Testis (tissue), 2 donors: ENCODE measurements at regions not wholly inside any gene's neighbourhood (a gene's known extent, or its start where the extent isn't known, plus 50 kb on each side); places are given as distances from the start of the nearest gene placed in this dataset.

ENCODE experiments used
- CTCF ChIP-seq, 3 experiments: fragments of 450-650 bp in 2 of 3; fragments of 200-600 bp in 1 of 3; sonication (generic) in 1 of 3; IDR thresholded peaks; one replicate each; pipeline ENCODE4 v1.5.1; 2016 to 2019; ENCODE audit warnings: antibody characterized with exemption in 3 of 3, mild to moderate bottlenecking in 2 of 3, moderate library complexity in 1 of 3
- POLR2A ChIP-seq: fragments of 450-650 bp; IDR thresholded peaks from one replicate; pipeline ENCODE4 v1.6.1; 2017; ENCODE audit warnings: antibody characterized with exemption, mild to moderate bottlenecking, moderate library complexity

- TF ChIP-seq CTCF (IDR thresholded peaks at IDR 0.05) (no peak), POLR2A (no peak)
Measured at GRCh38 chr10:6987536-6987945, 407.5 kb upstream of the PRKCQ start.
